Naive B cell (primary cell): ENCODE measurements at regions not wholly inside any gene's neighbourhood (a gene's known extent, or its start where the extent isn't known, plus 50 kb on each side); places are given as distances from the start of the nearest gene placed in this dataset.
"Not testable (repeated sequence)": the region's sequence is repeated elsewhere in the genome, so short reads cannot be mapped to it uniquely, and the experiment has no call there.

Source experiments
- ATAC-seq, 2 donors: fragments of 150-1000 bp; cut with Tn5 transposase; 2 replicates each; pipeline ENCODE4 v1.10.0; 2021; ENCODE audit warnings: low read depth in 2 of 2, mild to moderate bottlenecking in 2 of 2, moderate library complexity in 2 of 2
- DNase-seq: peaks from one replicate; pipeline ENCODE4 v3.0.0; 2022
- H3K27ac Mint-ChIP-seq, 6 donors: one replicate each; pipeline ENCODE4 v1.8.0; 2020 to 2022; ENCODE audit warnings: mild to moderate bottlenecking in 6 of 6, mixed read lengths in 6 of 6, moderate library complexity in 5 of 6, inconsistent platforms in 2 of 6
- H3K27me3 Mint-ChIP-seq, 3 donors: one replicate each; pipeline ENCODE4 v1.8.0; 2021 to 2022; ENCODE audit warnings: mixed read lengths in 3 of 3, mild to moderate bottlenecking in 1 of 3
- H3K36me3 Mint-ChIP-seq, 2 donors: one replicate each; pipeline ENCODE4 v1.8.0; 2020 to 2022; ENCODE audit warnings: mixed read lengths in 2 of 2, inconsistent platforms in 1 of 2, mild to moderate bottlenecking in 1 of 2
- H3K4me1 Mint-ChIP-seq, 3 donors: one replicate each; pipeline ENCODE4 v1.8.0; 2020 to 2022; ENCODE audit warnings: mixed read lengths in 3 of 3, inconsistent platforms in 1 of 3, mild to moderate bottlenecking in 1 of 3, moderate library complexity in 1 of 3
- H3K4me3 Mint-ChIP-seq, 8 donors: one replicate each; pipeline ENCODE4 v1.8.0; 2020 to 2022; ENCODE audit warnings: mild to moderate bottlenecking in 8 of 8, mixed read lengths in 8 of 8, moderate library complexity in 8 of 8, inconsistent platforms in 2 of 8
- H3K9me3 Mint-ChIP-seq, 7 donors: one replicate each; pipeline ENCODE4 v1.8.0; 2020 to 2022; ENCODE audit warnings: mixed read lengths in 7 of 7, mild to moderate bottlenecking in 5 of 7, inconsistent platforms in 2 of 7, moderate library complexity in 1 of 7

DNA sequence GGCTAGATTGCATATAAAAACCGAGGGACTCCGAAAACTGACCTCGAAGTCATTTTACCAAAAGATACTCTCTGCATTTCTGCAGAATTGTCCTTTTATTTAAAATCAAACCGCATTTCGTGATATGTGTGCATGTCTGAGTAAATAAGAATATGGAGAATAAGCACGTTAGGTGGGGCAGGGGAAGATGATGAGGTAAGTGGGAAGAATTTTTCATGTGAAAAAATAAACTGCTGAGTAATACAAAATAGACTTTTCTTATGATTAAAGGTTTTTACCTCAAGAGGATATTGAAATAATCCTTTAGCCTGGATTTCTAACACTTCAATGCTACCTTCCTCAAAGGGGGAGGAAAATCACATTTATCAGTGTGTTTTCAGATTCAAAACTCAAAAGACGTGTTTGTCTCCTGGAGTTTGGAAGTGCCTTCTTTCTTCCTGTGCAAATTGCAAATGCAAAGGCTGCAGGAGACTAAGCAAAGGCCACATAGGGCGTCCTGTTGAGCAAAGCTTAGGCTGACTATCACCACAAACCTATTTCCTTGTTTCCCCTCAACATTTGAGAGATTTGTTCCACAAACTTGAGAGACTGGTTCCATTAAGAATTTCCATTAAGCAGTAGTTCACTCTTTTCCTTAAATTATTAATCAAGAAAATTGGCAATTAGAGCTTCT, 813.5 kb downstream of the MCTP2 start:
- no peaks in the 10 kb centered on the region for H3K36me3 Mint-ChIP-seq

DNA sequence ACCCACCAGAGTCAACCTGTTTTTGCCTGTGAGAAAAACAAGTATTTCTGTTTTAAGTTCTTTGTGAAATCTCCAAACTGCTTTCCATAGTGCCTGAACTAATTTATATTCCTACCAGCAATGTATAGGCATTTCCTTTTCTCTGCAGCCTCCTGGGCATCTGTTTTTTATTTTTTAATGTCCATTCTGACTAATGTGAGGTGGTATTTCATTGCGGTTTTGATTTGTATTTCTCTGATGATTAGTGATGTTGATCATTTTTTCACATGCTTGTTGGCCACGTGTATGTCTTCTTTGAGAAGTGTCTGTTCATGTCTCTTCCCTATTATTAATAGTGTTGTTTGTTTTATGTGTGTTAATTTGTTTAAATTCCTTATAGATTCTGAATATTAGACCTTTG, 820.5 kb downstream of the MCTP2 start:
- Mint-ChIP-seq H3K27ac (no peak overlapping the region), H3K4me3 (no peak overlapping the region), H3K27me3 (no peaks in the 10 kb centered on the region), H3K9me3 (peaks cover 16 to 64% (median 21%) of the 10 kb centered on the region in 7 donors), H3K36me3 (no peaks in the 10 kb centered on the region), H3K4me1 (no peaks in the 10 kb centered on the region)
- no peak for ATAC-seq
- no peak for DNase-seq

More for the DNA sequence above, 813.5 kb downstream of the MCTP2 start:
- DNase-seq (no peak), ATAC-seq (no peak)
- Mint-ChIP-seq H3K4me1 (no peaks in the 10 kb centered on the region), H3K27ac (no peak overlapping the region), H3K9me3 (peaks cover 8 to 39% (median 23%) of the 10 kb centered on the region in 7 donors), H3K4me3 (no peak overlapping the region), H3K27me3 (no peaks in the 10 kb centered on the region)

DNA sequence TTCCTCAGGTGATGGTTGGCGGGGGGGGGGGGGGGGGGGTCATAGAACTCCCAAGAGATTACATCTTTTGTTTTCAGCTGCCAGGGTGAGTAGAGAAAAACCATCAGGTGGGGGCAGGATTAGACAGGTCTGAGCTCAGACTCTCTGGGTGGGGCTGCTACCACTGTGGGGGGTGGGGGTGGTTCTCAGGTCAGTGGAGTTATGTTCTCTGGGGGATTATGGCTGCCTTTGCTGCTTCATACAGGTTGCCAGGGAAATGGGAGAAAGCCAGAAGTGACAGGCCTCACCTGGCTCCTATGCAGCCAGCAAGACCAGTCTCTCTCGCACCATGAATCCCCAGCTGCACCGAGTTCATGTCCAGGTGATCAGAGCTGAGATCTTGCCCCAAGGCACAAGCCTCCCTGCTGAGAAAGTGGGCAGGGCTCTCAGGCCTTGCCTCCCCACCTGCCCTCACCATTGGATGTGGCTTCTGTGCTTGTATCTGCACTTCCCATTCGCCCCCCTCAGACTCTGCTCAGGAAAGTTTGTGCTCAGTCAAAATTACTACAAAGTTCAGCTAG, 828.1 kb downstream of the MCTP2 start:
- no peak for ATAC-seq
- no peaks in the 10 kb centered on the region for H3K4me1 Mint-ChIP-seq
- H3K27ac Mint-ChIP-seq: no peak overlapping the region
- no peaks in the 10 kb centered on the region for H3K36me3 Mint-ChIP-seq
- peaks cover 0 to 48% (median 14%) of the 10 kb centered on the region in 7 donors for H3K9me3 Mint-ChIP-seq
- no peak for DNase-seq
- H3K4me3 Mint-ChIP-seq: no peak overlapping the region
- no peaks in the 10 kb centered on the region for H3K27me3 Mint-ChIP-seq

DNA sequence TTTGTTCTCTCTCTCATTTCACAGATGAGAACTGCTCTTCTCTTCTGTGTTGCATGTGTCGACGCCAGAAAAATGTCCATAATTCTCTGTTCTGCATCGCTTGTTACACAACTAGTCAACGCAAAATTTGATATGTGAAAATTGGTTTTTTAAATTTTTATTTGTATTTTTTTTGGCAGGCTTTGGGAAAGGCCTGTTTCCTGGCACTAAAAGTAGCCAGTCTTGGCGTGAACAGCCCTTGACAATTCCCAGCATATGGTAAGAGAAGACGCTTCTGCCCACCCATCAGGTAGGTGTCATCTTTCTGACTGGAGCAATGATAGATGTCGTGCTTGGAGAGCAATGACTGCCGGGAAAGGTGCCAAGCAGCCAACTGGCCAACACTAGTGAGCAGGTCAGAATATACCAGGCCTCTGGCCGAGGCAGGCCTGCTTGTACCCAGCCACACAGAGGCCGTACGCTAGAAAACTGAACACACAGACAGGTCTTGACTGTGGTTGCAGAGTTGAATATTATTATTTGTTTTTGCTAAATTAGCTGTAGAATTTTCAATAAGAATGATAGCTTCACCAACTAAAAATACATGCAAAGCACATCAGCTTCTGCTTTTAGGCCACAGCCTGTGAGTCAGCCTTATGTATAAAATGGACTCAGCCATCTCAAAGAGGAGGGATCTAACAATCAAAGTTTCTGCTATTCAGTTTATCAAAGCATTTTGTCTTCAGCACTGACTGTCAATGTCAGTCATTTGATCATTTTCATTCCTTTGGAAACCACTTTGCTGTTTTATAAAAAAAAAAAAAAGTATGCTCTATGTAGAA, 837.5 kb downstream of the MCTP2 start:
- no peak for DNase-seq

DNA sequence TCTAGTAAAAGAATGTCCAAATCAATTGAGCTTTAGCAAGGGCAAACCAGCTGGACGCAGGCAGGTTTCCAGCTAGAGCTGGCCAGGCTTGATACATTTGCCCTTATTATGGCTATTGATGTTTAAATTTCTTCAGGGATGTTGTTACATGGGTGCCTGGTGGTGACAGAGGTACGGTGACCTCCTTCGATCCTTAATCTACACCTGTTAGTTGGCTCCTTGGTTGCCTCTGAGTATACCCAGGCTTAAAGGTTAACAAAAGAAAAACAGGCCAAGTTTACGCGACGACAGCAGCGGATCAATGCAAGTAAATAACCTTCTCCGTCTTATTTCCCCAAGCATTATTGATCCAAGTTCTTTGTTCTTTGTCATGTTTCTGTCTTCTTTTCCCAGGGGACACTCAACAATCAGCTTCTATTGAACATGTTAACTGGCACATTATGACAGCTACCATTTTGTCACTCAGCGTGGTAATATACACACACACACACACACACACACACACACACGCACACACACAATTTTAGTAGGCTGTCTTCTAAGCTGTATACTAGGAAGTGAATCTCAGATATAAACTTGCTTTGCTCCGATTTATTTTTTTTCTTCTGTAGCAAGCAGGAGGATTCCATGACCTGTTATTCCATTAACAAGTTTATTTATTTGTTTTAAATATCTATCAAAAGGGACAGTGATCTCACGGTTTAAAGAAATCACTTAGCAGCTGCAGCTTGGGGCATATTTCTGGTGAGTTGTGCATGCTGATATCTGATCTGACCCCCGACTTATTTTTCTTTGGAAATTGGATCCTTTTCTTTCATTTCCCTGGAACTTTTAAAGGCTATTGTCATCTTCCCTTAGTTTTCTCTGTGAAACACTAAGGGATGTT, 844.7 kb downstream of the MCTP2 start:
- DNase-seq (no peak), ATAC-seq (no peak)
- peaks cover 0 to 11% (median 0%) of the 10 kb centered on the region in 7 donors for H3K9me3 Mint-ChIP-seq
- no peaks in the 10 kb centered on the region for H3K27me3 Mint-ChIP-seq
- no peaks in the 10 kb centered on the region for H3K36me3 Mint-ChIP-seq
- no peak overlapping the region for H3K4me3 Mint-ChIP-seq
- no peak overlapping the region for H3K27ac Mint-ChIP-seq
- no peaks in the 10 kb centered on the region for H3K4me1 Mint-ChIP-seq

More for the DNA sequence above, 837.5 kb downstream of the MCTP2 start:
- no peaks in the 10 kb centered on the region for H3K36me3 Mint-ChIP-seq
- ATAC-seq: no peak
- no peak overlapping the region for H3K27ac Mint-ChIP-seq
- H3K4me3 Mint-ChIP-seq: no peak overlapping the region
- no peaks in the 10 kb centered on the region for H3K4me1 Mint-ChIP-seq
- no peaks in the 10 kb centered on the region for H3K27me3 Mint-ChIP-seq
- H3K9me3 Mint-ChIP-seq: peaks cover 3 to 14% (median 4%) of the 10 kb centered on the region in 7 donors

DNA sequence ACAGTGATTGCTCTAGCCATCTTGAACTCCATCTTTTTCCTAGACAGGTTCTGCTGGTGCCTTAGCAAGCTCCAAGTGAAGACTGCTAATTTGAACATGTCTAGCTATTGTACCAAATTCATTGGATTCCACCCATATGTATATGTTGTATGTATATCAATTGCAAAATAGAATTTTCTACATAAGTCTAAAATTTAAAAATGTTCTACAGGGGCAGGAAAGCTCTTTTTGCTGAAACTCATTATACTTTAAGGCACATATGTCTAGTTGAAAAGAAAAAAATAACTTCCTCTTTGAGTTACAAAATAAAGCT, 845.3 kb downstream of the MCTP2 start:
- Mint-ChIP-seq H3K9me3 (peaks cover 0 to 11% (median 0%) of the 10 kb centered on the region in 7 donors), H3K27ac (no peak overlapping the region), H3K4me1 (no peaks in the 10 kb centered on the region), H3K4me3 (no peak overlapping the region), H3K36me3 (no peaks in the 10 kb centered on the region), H3K27me3 (no peaks in the 10 kb centered on the region)
- ATAC-seq: no peak
- DNase-seq: no peak

DNA sequence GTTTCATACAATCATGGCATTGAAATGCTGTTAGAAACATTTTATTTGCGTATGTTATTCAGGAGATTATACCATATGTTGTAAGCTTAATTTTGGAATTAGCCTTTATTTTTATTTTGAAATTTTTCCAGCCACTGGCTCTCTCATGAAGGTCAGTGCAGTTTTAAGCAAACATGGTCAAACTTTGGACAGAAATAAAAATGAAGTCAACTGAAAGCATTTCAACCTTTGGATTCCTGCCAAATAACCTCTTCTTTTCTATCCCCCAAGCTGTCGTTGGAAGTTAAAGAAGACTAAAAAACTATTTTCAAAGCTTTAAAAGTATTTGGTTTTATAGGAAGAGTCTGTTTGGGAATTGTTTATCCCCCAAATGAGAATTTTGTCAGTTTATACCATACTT, 846.6 kb downstream of the MCTP2 start:
- H3K4me1 Mint-ChIP-seq: no peaks in the 10 kb centered on the region

DNA sequence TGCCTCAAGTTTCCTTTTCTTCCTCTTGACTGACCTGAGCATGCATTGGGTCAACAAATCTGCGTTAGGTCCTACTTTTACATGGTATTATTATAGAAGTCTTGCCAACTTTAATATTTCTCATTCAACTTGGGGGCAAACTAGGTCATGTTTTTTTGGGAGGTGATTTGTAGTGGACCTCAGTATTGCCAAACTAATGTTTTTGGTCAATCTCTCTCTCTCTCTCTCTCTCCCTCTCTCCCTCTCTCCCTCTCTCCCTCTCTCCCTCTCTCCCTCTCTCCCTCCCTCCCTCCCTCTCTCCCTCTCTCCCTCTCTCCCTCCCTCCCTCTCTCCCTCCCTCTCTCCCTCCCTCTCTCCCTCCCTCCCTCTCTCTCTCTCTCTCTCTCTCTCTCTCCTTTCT, 848.9 kb downstream of the MCTP2 start:
- DNase-seq, H3K27me3 Mint-ChIP-seq, H3K36me3 Mint-ChIP-seq, H3K4me1 Mint-ChIP-seq, ATAC-seq, H3K4me3 Mint-ChIP-seq, H3K9me3 Mint-ChIP-seq, H3K27ac Mint-ChIP-seq: not testable (repeated sequence)

More for the DNA sequence above, 846.6 kb downstream of the MCTP2 start:
- ATAC-seq (no peak), DNase-seq (no peak)
- Mint-ChIP-seq H3K9me3 (peaks cover 0 to 5% (median 0%) of the 10 kb centered on the region in 7 donors), H3K4me3 (no peak overlapping the region), H3K27ac (no peak overlapping the region), H3K36me3 (no peaks in the 10 kb centered on the region), H3K27me3 (no peaks in the 10 kb centered on the region)

DNA sequence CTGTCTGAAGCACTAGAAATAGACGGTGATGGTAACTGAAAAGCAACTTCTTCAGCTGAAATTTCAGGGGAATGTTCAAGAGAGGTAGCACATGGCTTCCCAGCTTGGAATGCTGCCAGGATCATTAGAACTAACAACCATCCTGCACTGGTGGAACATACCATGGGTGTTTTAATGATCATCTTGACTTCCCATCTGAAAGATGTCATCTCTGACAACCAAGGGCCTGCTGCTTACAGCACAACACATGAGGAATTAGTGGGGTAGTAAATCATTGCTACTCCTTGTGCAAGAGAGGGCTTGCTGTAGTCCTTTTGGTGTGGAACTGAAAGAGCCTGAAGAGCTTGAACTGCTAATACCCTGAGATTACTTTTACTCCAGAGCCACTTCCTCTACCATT, 853.7 kb downstream of the MCTP2 start:
- ATAC-seq (no peak), DNase-seq (no peak)
- Mint-ChIP-seq H3K27me3 (no peaks in the 10 kb centered on the region), H3K27ac (no peak overlapping the region), H3K9me3 (peaks cover 0 to 10% (median 0%) of the 10 kb centered on the region in 7 donors), H3K4me3 (no peak overlapping the region), H3K4me1 (no peaks in the 10 kb centered on the region), H3K36me3 (no peaks in the 10 kb centered on the region)

DNA sequence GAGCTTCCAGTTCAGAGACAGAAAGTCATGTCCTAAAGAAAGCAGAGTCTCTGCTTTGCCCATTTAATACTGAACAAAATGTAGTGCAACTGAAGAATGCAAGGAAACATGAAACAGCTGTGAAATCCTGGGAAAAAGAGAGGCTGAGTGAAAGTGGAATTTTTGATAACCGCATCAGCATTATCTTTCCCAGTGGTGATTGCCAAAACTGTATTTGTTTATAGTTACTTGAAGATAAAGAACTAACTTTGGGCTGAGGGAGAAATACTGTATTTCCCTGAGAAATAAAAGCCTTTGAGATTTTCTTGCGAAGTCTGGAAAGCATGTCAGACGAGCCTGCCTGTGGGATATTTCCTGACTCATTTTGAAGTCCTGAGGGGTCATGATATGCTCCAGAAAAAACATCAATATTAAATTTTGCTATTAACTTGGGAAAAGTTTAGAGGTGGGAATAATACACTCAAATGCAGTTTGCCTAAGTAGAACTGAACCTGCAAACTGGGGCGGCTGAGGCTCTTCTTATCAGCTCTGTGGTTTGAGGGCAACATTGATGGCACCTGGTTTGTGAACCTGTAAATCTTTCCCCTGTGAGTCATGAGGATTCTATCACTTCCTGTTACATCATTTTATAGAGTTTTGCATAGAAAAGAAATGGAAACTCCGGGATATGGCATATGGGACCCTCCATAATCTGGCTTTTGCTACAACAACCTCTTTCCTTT, 855.3 kb downstream of the MCTP2 start:
- ATAC-seq: no peak

DNA sequence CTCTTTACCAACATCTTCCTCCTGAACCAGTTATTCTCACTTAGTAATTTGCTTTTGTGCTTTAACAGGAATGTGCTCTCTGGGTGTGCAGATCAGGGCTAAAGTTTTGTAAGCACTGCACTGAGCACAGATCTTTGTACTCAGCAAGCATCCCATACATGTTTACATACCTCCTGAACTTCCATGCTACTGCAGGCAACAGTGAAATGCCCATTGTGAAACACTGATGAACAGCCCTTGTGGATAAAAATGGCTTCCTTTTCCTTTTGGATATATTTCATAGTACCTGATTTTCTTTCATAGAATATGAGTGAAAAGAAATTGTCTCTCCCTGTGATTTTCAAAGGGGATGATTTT, 855.9 kb downstream of the MCTP2 start:
- H3K36me3 Mint-ChIP-seq: no peaks in the 10 kb centered on the region
- H3K9me3 Mint-ChIP-seq: peaks cover 0 to 19% (median 4%) of the 10 kb centered on the region in 7 donors
- H3K27ac Mint-ChIP-seq: no peak overlapping the region
- ATAC-seq: no peak
- DNase-seq: no peak
- no peaks in the 10 kb centered on the region for H3K27me3 Mint-ChIP-seq
- H3K4me3 Mint-ChIP-seq: no peak overlapping the region
- no peaks in the 10 kb centered on the region for H3K4me1 Mint-ChIP-seq

More for the DNA sequence above, 855.3 kb downstream of the MCTP2 start:
- no peak overlapping the region for H3K4me3 Mint-ChIP-seq
- H3K27ac Mint-ChIP-seq: no peak overlapping the region
- DNase-seq: no peak
- H3K36me3 Mint-ChIP-seq: no peaks in the 10 kb centered on the region
- H3K9me3 Mint-ChIP-seq: peaks cover 0 to 19% (median 4%) of the 10 kb centered on the region in 7 donors
- H3K4me1 Mint-ChIP-seq: no peaks in the 10 kb centered on the region
- no peaks in the 10 kb centered on the region for H3K27me3 Mint-ChIP-seq

DNA sequence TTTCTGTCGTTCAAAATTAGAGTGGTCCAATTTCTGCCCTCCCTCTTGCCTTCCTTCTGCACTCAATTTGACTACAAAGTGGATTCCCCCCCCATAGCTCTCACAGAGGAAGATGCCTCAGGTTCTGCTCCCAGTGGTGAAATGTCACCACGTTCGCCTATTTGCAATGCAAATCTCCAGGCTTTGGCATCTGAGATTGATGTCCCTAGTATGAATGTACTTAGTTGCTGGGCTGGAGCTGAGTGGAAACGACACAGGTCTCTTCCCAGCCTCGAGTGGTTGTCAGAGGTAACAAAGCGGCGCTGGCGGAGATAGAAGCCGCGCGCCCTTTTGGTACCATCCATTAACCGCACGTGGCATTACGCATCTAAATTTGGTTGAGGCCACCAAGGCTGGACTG, 860.1 kb downstream of the MCTP2 start:
- DNase-seq: no peak
- Mint-ChIP-seq H3K4me1 (no peaks in the 10 kb centered on the region), H3K36me3 (no peaks in the 10 kb centered on the region), H3K4me3 (no peak overlapping the region), H3K27me3 (no peaks in the 10 kb centered on the region), H3K9me3 (peaks cover 0 to 19% (median 4%) of the 10 kb centered on the region in 7 donors), H3K27ac (no peak overlapping the region)
- ATAC-seq: no peak

DNA sequence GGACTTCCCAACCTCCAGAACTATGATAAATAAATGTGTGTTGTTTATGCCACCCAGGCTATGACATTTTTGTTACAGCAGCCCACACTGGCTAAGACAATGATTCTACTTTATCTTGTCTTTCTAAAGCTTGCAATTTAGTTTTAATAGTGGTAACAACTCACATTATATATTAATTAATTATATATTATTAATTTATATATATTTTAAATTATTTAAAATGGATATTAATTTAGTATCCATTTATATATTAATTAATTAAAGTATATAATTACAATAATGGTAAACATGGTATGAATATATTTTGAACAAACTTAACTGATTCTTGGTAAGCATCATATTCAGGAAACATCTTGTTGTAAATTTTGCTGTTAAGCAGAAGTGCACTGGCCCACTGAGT, 863.9 kb downstream of the MCTP2 start:
- no peaks in the 10 kb centered on the region for H3K27me3 Mint-ChIP-seq

More for the DNA sequence above, 863.9 kb downstream of the MCTP2 start:
- no peak overlapping the region for H3K27ac Mint-ChIP-seq
- DNase-seq (no peak), ATAC-seq (no peak)
- H3K36me3 Mint-ChIP-seq: no peaks in the 10 kb centered on the region
- H3K9me3 Mint-ChIP-seq: peaks cover 0 to 8% (median 3%) of the 10 kb centered on the region in 7 donors
- H3K4me1 Mint-ChIP-seq: no peaks in the 10 kb centered on the region
- H3K4me3 Mint-ChIP-seq: no peak overlapping the region
